ENCODE measurements at regions not wholly inside any gene's neighbourhood (a gene's known extent, or its start where the extent isn't known, plus 50 kb on each side); places are given as distances from the start of the nearest gene placed in this dataset.

- Histone ChIP-seq H3K27me3 (ENCODE audit: insufficient read depth, low read length) (no peaks in the 10 kb centered on the region), H3K4me2 (ENCODE audit: low read length) (no peak overlapping the region), H3K36me3 (ENCODE audit: insufficient read depth, low read length) (no peaks in the 10 kb centered on the region), H3K79me2 (ENCODE audit: insufficient read depth, low read length) (no peaks in the 10 kb centered on the region), H3K9me2 (ENCODE audit: low read depth, low read length) (no peaks in the 10 kb centered on the region), H4K20me1 (ENCODE audit: insufficient read depth, low read length) (no peaks in the 10 kb centered on the region), H3K4me1 (ENCODE audit: insufficient read depth, low read length, severe bottlenecking) (no peaks in the 10 kb centered on the region), H3K9ac (ENCODE audit: low read length) (no peak overlapping the region), H3K9me3 (ENCODE audit: low read length) (no peaks in the 10 kb centered on the region), H2AFZ (ENCODE audit: low read length) (no peak overlapping the region), H3K4me3 (ENCODE audit: low read depth, low read length, poor library complexity, severe bottlenecking) (no peak overlapping the region), H3K27ac (ENCODE audit: low read depth, low read length, poor library complexity, severe bottlenecking) (no peak overlapping the region), H3F3A (ENCODE audit: insufficient read depth, low read length) (no peaks in the 10 kb centered on the region)
- TF ChIP-seq, protein P1, sequence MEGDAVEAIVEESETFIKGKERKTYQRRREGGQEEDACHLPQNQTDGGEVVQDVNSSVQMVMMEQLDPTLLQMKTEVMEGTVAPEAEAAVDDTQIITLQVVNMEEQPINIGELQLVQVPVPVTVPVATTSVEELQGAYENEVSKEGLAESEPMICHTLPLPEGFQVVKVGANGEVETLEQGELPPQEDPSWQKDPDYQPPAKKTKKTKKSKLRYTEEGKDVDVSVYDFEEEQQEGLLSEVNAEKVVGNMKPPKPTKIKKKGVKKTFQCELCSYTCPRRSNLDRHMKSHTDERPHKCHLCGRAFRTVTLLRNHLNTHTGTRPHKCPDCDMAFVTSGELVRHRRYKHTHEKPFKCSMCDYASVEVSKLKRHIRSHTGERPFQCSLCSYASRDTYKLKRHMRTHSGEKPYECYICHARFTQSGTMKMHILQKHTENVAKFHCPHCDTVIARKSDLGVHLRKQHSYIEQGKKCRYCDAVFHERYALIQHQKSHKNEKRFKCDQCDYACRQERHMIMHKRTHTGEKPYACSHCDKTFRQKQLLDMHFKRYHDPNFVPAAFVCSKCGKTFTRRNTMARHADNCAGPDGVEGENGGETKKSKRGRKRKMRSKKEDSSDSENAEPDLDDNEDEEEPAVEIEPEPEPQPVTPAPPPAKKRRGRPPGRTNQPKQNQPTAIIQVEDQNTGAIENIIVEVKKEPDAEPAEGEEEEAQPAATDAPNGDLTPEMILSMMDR (IDR thresholded peaks at IDR 0.05; ENCODE audit: low read length) = no peak
- no peak for TF ChIP-seq EZH2 (IDR thresholded peaks at IDR 0.05; ENCODE audit: borderline replicate concordance, low read length)
Observed at GRCh38 chr2:16335947-16336346, 329.7 kb downstream of the CYRIA start.

GRCh38 chr2:16335604-16335930, 330.1 kb downstream of the CYRIA start:
- H3K4me3 ChIP-seq (ENCODE audit: low read depth, low read length, poor library complexity, severe bottlenecking) = no peak overlapping the region
- H2AFZ ChIP-seq (ENCODE audit: low read length) = no peak overlapping the region
- no peak overlapping the region for H3K27ac ChIP-seq (ENCODE audit: low read depth, low read length, poor library complexity, severe bottlenecking)
- H3K4me2 ChIP-seq (ENCODE audit: low read length) = no peak overlapping the region
- no peaks in the 10 kb centered on the region for H3F3A ChIP-seq (ENCODE audit: insufficient read depth, low read length)
- H3K9ac ChIP-seq (ENCODE audit: low read length) = no peak overlapping the region
- H3K36me3 ChIP-seq (ENCODE audit: insufficient read depth, low read length) = no peaks in the 10 kb centered on the region
- H3K9me2 ChIP-seq (ENCODE audit: low read depth, low read length) = no peaks in the 10 kb centered on the region
- no peaks in the 10 kb centered on the region for H4K20me1 ChIP-seq (ENCODE audit: insufficient read depth, low read length)
- H3K27me3 ChIP-seq (ENCODE audit: insufficient read depth, low read length) = no peaks in the 10 kb centered on the region
- H3K4me1 ChIP-seq (ENCODE audit: insufficient read depth, low read length, severe bottlenecking) = no peaks in the 10 kb centered on the region
- TF ChIP-seq, protein P1 (IDR thresholded peaks at IDR 0.05; ENCODE audit: low read length) = no peak
- no peak for TF ChIP-seq EZH2 (IDR thresholded peaks at IDR 0.05; ENCODE audit: borderline replicate concordance, low read length)
- no peaks in the 10 kb centered on the region for H3K79me2 ChIP-seq (ENCODE audit: insufficient read depth, low read length)
- H3K9me3 ChIP-seq (ENCODE audit: low read length) = no peaks in the 10 kb centered on the region

- Histone ChIP-seq H3K36me3 (ENCODE audit: insufficient read depth, low read length) (no peaks in the 10 kb centered on the region), H3K9ac (ENCODE audit: low read length) (no peak overlapping the region), H3F3A (ENCODE audit: insufficient read depth, low read length) (no peaks in the 10 kb centered on the region), H3K79me2 (ENCODE audit: insufficient read depth, low read length) (no peaks in the 10 kb centered on the region), H2AFZ (ENCODE audit: low read length) (no peak overlapping the region), H3K27me3 (ENCODE audit: insufficient read depth, low read length) (no peaks in the 10 kb centered on the region), H3K4me3 (ENCODE audit: low read depth, low read length, poor library complexity, severe bottlenecking) (no peak overlapping the region), H3K27ac (ENCODE audit: low read depth, low read length, poor library complexity, severe bottlenecking) (no peak overlapping the region), H3K4me2 (ENCODE audit: low read length) (no peak overlapping the region), H3K4me1 (ENCODE audit: insufficient read depth, low read length, severe bottlenecking) (no peaks in the 10 kb centered on the region), H4K20me1 (ENCODE audit: insufficient read depth, low read length) (no peaks in the 10 kb centered on the region), H3K9me3 (ENCODE audit: low read length) (no peaks in the 10 kb centered on the region), H3K9me2 (ENCODE audit: low read depth, low read length) (no peaks in the 10 kb centered on the region)
- no peak for TF ChIP-seq EZH2 (IDR thresholded peaks at IDR 0.05; ENCODE audit: borderline replicate concordance, low read length)
- TF ChIP-seq, protein P1 (IDR thresholded peaks at IDR 0.05; ENCODE audit: low read length) = no peak
Observed at GRCh38 chr2:16334886-16335603, 330.6 kb downstream of the CYRIA start.
